ENCODE measurements at regions not wholly inside any gene's neighbourhood (a gene's known extent, or its start where the extent isn't known, plus 50 kb on each side); places are given as distances from the start of the nearest gene placed in this dataset.

DNA sequence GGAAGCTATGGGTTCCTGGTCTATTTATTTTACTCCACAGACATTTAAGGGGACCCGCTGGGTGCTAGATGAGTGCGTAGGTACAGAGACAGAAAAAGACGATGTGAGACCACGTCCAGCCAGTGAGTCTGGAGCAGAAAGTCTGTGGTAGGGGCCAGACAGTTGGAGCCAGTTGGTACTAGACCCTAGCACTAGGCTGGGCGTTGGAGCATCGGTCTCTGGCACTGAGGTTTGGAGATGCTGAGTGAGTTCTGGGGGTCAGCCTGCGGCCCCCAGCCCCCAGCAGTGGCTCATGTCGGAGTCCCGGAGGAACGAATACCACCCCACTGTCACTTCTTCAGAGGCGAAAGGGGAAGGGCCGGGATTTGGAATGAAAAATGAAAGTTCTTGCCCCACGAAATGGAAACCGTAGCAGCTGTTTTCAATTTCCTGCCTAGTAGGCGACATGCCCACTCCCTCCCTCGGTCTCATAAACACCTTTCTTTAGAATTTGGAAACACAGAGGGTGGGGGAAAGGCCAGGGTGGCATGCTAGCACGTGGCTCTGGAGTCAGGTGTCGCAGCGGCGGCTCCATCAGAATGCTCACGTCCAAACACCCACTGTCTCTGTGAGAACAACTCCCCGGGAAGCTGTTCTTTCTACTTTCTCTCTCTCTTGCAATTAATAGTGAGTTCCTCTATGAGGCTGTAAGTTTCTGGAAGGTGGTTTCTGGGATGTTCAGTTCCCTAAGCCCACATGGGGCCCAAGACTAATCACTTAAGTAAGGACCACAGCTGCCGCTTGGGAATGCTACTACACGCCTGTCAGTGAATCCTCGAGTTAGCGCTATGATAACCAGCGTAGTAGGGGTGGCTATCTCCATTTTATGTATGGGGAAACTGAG lies 96.8 kb downstream of the IRF8 start (continued):
- TF ChIP-seq, protein P1, sequence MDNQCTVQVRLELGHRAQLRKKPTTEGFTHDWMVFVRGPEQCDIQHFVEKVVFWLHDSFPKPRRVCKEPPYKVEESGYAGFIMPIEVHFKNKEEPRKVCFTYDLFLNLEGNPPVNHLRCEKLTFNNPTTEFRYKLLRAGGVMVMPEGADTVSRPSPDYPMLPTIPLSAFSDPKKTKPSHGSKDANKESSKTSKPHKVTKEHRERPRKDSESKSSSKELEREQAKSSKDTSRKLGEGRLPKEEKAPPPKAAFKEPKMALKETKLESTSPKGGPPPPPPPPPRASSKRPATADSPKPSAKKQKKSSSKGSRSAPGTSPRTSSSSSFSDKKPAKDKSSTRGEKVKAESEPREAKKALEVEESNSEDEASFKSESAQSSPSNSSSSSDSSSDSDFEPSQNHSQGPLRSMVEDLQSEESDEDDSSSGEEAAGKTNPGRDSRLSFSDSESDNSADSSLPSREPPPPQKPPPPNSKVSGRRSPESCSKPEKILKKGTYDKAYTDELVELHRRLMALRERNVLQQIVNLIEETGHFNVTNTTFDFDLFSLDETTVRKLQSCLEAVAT (IDR thresholded peaks at IDR 0.05), result 0 out of 2 replicates have a peak, but pooled peaks have one; percentile 58
- TF ChIP-seq KLF5 (IDR thresholded peaks at IDR 0.05; ENCODE audit: partially characterized antibody) (no peak), TBL1XR1 (IDR thresholded peaks at IDR 0.05; ENCODE audit: low read depth, low read length) (no peak), NR2C1 (IDR thresholded peaks at IDR 0.05) (no peak), CHD2 (IDR thresholded peaks at IDR 0.05; ENCODE audit: borderline replicate concordance, low read depth, low read length) (no peak; the same call in 1 of the 2 replicates), SUPT20H (IDR thresholded peaks at IDR 0.05; ENCODE audit: borderline replicate concordance, control insufficient read depth, low read depth, low read length) (no peak), SREBF1 (IDR thresholded peaks at IDR 0.05; ENCODE audit: low read length) (no peak), POU2F2 (IDR thresholded peaks at IDR 0.05; ENCODE audit: borderline replicate concordance, low read depth, low read length) (0 out of 3 replicates have a peak, but pooled peaks have one; percentile 26), RAD21 (IDR thresholded peaks at IDR 0.05; ENCODE audit: insufficient read depth, low read depth, low read length) (no peak), TCF12 (IDR thresholded peaks at IDR 0.05; ENCODE audit: low read depth, low read length) (peak; percentile 88; the same call in 1 of the 2 replicates), IKZF1 (conservative IDR thresholded peaks at IDR 0.05) (peak; percentile 93), MYB (IDR thresholded peaks at IDR 0.05; ENCODE audit: borderline replicate concordance, low read depth, low read length) (no peak), SMAD5 (IDR thresholded peaks at IDR 0.05; ENCODE audit: low read depth) (no peak), BCL11A (IDR thresholded peaks at IDR 0.05; ENCODE audit: low read depth, low read length) (peak; percentile 38; the same call in 1 of the 2 replicates), RUNX3 (IDR thresholded peaks at IDR 0.05; ENCODE audit: low read length) (no peak), RCOR1 (conservative IDR thresholded peaks at IDR 0.05; ENCODE audit: low read depth, low read length) (0 out of 2 replicates have a peak, but pooled peaks have one; percentile 56), PAX5 (IDR thresholded peaks at IDR 0.05; ENCODE audit: borderline replicate concordance, low read depth, low read length) (no peak), RELA (IDR thresholded peaks at IDR 0.05; ENCODE audit: borderline replicate concordance, partially characterized antibody) (no peak), RFX5 (IDR thresholded peaks at IDR 0.05; ENCODE audit: low read depth, low read length) (no peak), STAT1 (conservative IDR thresholded peaks at IDR 0.05) (0 out of 2 replicates have a peak, but pooled peaks have one; percentile 36), ZSCAN29 (IDR thresholded peaks at IDR 0.05) (no peak), NR2F1 (conservative IDR thresholded peaks at IDR 0.05) (peak; percentile 32; the same call in 1 of the 2 replicates)
- TF ChIP-seq, protein P2, sequence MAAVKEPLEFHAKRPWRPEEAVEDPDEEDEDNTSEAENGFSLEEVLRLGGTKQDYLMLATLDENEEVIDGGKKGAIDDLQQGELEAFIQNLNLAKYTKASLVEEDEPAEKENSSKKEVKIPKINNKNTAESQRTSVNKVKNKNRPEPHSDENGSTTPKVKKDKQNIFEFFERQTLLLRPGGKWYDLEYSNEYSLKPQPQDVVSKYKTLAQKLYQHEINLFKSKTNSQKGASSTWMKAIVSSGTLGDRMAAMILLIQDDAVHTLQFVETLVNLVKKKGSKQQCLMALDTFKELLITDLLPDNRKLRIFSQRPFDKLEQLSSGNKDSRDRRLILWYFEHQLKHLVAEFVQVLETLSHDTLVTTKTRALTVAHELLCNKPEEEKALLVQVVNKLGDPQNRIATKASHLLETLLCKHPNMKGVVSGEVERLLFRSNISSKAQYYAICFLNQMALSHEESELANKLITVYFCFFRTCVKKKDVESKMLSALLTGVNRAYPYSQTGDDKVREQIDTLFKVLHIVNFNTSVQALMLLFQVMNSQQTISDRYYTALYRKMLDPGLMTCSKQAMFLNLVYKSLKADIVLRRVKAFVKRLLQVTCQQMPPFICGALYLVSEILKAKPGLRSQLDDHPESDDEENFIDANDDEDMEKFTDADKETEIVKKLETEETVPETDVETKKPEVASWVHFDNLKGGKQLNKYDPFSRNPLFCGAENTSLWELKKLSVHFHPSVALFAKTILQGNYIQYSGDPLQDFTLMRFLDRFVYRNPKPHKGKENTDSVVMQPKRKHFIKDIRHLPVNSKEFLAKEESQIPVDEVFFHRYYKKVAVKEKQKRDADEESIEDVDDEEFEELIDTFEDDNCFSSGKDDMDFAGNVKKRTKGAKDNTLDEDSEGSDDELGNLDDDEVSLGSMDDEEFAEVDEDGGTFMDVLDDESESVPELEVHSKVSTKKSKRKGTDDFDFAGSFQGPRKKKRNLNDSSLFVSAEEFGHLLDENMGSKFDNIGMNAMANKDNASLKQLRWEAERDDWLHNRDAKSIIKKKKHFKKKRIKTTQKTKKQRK (IDR thresholded peaks at IDR 0.05; ENCODE audit: low read depth, low read length), result no peak
- TF ChIP-seq, protein P3, sequence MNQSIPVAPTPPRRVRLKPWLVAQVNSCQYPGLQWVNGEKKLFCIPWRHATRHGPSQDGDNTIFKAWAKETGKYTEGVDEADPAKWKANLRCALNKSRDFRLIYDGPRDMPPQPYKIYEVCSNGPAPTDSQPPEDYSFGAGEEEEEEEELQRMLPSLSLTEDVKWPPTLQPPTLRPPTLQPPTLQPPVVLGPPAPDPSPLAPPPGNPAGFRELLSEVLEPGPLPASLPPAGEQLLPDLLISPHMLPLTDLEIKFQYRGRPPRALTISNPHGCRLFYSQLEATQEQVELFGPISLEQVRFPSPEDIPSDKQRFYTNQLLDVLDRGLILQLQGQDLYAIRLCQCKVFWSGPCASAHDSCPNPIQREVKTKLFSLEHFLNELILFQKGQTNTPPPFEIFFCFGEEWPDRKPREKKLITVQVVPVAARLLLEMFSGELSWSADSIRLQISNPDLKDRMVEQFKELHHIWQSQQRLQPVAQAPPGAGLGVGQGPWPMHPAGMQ (IDR thresholded peaks at IDR 0.05; ENCODE audit: borderline replicate concordance), result no peak

Data from GM12878 (cell line).